NCI-H146 treated with DMSO at 0.1 percent for 48 hours (cell line): ENCODE measurements at regions not wholly inside any gene's neighbourhood (a gene's known extent, or its start where the extent isn't known, plus 50 kb on each side); places are given as distances from the start of the nearest gene placed in this dataset.

Experiments used
- DNase-seq: peaks from one replicate; lab custom pipeline; 2025; ENCODE audit not compliant: unreplicated experiment; lab: John Stamatoyannopoulos, UW

DNA sequence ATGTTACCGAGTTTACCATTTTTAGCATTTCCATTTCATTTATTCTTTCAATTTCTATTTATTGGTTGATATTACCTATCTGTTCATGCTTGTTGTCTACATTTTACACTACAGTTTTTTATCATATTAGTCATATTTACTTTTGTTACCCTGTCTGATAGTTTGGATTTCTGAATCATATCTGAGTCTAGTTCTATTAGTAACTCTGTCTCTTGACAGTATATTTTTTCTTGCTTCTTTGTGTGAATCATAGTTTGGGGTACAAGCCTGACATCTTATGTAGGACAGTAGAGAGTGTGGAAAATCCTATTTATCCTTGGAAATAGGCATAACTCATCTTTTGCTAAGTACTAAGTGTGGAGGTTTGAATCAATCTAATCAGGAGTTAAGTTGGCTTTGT is 263.9 kb upstream of the SESN3 start:
- DNase-seq: no peak

DNA sequence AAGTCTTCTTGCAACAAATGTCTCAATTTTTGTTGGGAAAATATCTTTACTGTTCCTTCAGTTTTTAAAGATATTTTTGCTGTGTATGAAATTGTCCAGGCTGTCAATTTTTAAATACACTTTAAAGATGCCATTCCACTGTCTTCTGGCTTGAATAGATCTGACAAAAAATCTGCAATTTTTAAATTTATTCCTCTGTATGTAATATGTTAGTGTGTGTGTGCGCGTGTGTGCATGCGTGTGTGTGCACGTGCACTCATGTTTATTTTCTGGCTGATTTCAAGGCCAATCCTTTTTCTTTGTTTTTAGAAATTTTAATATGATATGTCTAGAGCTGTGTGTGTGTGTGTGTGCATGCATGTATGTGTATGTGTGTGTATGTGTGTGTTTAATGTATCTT is 263.2 kb upstream of the SESN3 start:
- DNase-seq: no peak

DNA sequence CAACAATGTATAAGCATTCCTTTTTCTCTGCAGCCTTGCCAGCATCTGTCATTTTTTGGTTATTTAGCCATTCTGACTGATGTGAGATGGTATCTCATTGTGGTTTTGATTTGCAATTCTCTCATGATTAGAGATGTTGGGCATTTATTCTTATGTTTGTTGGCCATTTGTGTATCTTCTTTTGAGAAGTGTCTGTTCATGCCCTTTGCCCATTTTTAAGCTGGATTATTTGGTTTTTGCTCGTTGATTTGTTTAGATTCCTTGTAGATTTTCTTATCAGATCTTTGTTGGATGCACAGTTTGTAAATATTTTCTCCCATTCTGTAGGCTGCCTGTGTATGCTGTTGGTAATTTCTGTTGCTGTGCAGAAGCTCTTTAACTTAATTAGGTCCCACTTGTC is 259.6 kb upstream of the SESN3 start:
- DNase-seq: no peak

DNA sequence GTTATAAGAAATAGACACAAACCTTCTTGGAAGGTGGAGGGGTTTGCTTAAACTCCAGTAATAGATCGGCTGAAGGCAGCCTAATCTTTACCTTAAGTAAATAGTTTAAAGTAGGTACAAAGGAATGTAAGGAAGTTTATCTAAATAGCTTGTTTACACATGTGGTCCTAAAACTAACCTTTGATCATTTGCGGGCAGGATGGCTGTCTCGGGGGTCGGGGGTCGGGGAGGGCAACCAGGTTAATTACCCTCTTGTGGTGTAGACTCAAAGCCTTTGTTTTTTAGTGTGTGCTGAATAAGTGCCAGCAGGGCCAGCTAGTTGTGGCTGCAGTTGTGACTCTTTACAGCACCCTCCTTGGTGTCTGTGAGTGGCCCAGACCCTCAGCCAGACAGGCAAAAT is 256.9 kb upstream of the SESN3 start:
- no peak for DNase-seq

DNA sequence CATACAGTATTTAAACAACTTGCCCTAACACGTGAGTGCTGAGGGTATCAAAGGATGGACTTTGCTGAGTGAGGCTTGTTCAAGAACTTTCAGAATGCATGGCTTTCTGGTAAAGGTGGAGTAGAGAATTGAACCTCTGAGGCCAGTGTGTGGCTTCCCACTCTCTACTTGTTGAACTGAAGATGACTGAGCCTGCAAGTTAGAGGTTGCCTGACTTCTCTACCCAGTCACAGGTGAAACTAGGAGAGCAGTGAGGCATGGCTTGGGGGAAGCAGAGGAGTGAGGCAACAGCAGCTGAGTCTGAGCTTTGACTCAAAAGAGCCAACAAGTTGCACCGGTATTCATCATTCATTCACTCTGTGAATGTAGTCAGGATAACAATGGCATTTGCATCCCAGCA is 256.4 kb upstream of the SESN3 start:
- no peak for DNase-seq

DNA sequence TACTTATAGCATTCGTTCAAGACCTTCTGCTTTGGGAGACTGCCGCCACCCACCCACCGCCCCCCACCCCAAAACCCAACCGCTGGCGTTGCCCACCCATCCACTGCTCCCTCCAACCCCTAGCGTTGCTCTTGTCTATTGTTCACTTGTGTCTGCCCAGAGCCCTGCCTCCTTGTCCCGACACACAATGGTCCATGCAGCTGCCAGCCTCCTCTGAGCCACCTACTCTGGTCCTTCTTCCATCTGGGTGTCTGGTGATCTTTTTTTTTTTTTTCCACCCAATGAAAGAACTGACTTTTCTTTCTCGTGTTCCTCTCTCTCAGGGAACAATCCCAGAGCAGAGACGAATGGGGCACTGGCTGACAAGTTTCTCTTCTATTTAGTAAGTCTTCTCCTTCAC is 256.0 kb upstream of the SESN3 start:
- no peak for DNase-seq

DNA sequence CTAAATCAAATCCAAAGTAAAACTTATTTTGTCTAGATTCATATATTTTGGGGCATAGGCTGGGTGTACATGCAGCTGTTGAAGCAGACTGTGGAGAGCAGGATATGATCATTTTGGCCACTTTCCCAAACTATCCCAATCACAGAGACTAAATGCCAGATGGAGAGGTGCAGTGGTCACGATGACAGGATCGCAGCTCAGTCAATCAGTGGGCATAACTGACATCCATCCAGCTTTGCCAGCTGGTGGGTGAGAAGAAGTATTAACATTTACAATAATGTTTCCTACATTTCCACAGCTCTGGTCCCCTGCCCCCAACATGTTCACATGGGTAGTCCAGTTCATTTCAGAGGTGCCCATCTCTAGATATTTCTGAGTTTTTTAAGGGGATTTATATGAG is 255.5 kb upstream of the SESN3 start:
- no peak for DNase-seq

DNA sequence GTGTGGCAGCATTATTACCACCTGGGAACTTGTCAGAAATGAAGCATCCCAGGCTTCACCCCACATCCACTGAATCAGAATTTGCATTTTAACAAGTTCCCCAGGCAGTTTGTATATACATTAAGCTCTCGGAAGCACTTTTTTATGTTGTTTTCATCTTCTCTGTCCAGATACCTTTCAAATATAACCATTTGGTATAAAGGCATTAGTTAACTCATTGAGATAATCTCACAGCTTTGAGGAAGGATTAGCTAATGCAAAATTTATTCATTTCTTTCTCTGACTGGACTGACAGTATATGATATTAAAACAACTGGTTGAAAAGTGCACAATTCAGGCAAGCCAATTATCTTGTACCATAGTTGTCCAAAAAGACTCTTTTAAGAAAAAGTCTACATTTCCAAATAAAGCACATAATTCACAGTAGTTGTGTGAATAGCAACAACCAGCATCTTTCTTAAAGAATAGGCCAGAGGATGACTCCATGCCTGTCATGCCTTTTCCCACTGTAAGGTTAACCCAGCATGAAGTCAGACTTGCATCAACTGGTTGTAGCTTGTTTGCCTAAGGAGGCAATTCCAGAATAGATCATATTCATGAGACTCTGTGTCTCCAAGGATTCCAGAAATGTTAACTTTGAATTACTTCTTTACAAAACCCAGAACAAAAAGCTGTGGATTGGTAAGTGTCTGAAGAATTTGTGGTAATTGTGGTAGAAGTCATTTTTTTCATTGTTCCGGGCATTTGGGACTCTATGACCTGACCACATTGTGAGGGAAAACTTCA is 254.3 kb upstream of the SESN3 start:
- no peak for DNase-seq

DNA sequence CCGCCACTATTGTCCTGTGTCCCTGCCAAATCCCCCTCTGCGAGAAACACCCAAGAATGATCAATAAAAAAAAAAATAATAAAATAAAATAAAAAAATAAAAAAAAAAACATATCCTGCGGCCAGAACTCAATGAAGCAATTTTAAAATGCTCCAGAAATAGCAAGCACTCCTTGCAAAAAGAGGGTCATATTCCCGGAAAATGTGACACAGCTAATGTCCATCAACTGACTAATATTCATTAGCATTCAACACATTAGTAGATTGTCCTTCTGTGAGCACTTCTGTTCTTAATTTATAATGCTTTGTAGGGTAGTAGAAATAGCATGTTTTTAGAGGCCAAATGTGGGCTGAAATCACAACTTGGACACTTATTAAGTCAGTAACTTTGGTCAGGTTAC is 252.3 kb upstream of the SESN3 start:
- DNase-seq: no peak

DNA sequence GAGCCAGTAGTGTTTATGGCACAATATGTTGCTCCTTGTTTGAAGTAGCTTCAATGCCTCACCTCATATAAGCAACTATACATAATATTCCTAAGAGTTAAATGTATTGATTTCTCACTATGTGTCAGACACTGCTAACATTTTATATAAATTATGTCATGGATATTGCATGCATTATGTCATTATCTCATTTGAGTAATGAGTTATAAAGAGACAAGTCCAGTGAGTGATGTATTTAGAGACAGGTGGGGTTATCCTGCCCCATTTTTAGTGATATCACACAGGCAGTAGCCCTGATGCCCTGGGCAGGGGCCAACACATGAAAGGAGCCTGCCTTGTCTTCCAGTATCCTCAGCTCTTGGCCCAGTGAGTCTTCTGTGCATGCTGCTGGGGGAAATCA is 247.0 kb upstream of the SESN3 start:
- DNase-seq: no peak

DNA sequence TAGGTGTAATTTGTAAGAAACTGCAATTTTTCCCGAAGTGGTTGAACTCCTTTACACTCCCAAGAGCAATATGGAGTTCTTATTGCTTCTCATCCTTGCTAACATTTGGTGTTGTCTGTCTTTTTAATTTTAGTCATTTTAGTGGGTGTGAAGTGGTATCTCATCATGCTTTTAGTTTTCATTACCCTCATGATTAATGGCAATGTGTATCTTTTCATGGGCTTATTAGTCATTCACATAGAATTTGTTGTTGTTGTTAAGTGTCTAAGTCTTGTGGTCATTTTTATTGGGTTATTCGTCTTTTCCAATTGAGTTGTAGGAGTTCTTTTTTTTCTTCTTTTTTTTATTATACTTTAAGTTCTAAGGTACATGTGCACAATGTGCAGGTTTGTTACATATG is 238.3 kb upstream of the SESN3 start:
- no peak for DNase-seq

DNA sequence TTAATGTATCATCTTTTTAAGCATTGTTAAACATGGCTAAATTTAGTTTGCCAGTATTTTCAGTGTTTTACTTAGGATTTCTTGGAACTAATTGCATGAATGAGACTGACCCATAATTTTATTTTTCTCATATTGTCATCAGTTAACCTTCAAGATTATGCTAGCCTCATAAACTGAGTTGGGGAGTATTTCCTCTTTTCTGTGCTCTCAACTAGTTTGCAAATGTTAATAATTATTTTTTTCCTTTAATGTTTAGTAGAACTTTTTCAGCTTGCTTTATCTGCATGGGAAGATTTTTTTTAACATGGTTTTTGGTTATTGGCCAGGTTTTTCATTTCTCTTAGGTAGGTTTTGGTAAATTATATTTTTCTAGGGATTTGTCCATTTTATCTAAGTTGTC is 235.4 kb upstream of the SESN3 start:
- DNase-seq: no peak

DNA sequence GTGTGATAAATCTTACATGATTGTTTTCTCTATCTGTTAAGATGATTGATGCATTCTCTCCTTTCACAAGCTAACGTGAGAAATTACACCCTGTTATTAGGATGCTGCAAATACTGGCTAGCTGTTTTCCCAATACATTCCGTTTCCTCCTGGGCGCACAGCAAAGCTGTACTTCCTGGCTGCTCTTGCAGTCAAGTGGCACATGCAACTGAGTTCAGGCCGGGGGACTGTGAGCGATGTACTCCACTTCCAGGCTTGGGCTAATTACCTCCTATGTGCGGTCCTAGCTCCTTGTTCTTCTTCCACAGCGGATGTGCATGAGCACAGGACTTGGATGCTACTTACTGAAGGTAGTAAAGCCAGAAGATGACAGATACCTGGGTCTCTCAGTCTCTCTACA is 234.9 kb upstream of the SESN3 start:
- no peak for DNase-seq

DNA sequence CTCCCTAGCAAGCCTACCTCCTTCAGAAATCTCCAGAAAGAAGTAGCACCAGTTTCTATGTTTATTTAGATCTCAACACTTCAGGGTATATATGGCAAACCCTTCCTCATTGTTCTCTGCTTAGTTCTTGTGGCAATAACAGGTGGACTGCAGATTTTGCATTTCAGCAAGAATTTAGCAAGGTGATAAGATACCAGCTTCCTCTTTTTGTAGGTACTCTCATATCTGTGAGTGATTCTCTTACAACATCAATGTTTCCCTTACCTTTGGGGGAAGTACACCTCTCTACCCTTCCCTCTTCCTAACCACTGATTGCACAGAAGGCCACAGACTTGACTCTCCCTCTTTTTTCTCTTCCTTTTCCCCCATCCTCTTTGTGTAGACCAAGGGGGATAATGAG is 230.9 kb upstream of the SESN3 start:
- no peak for DNase-seq

DNA sequence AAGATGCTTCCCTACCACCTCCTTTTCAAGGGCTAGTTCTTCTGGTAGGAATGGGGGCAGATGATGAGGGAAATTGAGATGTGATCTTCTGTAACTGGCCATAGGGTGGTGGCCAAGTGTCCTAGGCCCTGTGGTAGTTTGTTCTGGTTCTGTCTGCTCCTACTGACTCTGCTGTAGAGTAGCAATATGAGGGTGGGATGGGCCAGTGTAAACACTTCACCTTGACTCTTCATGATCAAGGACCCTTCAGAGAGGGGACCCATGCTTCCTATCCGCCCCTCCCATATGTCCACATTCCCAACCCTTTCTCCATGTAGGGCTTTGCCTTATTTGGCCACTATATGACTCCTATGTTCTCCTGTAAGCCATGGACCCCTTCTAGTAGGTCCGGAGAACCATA is 230.3 kb upstream of the SESN3 start:
- no peak for DNase-seq

DNA sequence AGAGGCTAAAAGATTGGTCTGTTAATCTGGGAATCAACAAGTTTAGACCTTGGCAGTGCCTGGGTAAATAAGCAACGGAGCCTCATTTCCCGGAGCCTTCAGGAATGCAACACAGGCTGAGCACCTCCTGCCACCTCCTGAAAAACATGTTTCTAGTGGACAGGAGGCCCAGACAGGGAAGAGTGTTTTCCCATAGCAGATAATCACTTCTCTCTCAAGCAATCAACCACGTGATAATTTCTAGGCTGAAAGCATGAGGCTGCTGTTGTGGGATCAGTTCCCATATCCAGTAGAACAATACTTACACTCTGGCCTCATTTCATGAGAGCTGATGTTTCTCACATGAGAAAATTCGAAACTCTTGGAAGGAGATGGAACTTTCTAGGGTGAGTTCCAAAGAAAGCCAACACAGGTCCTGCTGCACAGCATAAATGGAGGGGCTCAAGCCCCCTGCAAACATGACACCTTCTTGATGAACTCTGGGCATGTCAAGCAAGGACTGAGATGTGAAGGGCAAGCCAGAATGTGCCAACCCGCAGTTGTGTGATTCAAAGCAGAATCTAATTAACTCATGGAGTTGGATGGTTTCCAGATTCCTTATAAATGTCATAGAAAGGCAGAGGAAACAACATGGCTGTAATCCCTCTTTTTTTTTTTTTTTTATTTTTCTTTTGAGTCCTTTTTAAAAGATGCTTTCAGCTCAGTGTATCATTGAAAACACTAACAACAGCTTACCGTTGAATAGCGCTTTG is 228.5 kb upstream of the SESN3 start:
- no peak for DNase-seq

DNA sequence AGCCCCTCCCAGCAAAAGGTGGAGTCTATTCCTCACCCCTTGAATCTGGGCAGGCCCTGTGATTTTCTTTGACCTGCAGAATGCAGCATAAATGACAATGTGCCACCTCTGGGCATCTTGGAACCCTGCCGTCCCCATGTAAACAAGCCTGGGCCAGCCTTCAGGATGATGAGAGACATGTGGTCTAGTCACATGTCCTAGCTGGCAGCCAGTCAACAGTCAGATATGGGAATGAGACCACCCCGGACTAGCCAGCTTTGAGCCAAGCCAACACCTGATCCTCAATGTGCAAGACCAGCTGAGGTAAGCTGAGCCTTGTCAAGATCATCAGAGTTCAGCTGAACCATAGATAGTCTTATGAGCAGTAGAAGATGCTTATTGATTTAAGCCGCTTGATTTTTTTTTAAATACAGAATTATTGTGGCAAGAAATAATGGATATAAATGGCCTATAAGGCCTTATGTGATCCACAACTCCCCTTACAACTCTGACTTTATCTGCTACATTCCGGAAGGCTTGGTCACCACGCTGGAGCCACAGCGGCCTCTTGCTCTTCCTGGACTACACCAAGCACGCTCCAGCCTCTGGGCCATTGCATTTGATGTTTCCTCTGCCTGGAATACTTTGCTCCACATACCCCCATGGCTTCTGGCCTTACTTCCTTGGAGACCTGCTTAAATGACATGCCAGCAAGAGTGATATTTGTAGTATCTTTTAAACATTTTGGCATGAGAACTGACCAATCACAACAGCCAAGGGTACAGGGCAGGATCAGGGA is 225.9 kb upstream of the SESN3 start:
- no peak for DNase-seq

DNA sequence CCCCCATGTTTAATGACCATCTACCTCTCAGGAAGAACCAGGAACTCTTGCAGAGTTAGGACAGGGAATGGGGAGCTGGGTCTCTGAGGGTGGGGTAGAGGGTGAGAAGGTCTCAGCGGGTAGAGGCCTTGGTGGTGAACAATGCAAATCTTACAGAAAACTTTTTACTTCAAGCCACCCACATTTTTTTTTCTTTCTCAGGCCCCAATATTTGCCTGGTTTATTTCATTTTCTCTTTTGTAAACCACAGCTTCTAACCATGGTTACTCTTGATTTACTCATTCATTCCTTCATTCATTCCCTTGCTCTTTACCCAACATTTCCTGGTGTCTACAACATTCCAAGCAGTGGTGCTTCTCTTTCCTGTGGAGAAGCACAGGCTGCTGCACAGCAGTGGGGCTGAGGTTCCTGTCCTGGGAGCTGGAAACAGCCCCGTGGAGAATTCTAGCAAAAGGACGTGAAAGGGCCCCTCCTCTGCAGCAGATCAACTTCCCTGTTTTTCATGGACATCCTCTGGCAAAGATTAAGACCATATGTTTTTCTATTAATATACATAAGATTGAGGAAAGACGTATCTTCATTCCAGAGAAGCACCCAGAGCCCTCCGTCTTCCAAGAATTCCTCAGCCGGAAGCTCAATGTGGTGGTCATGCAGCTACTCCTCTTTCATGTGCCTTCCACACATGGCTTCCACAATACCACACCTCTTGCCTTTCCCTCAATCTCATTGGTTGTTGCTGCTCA is 224.4 kb upstream of the SESN3 start:
- no peak for DNase-seq

DNA sequence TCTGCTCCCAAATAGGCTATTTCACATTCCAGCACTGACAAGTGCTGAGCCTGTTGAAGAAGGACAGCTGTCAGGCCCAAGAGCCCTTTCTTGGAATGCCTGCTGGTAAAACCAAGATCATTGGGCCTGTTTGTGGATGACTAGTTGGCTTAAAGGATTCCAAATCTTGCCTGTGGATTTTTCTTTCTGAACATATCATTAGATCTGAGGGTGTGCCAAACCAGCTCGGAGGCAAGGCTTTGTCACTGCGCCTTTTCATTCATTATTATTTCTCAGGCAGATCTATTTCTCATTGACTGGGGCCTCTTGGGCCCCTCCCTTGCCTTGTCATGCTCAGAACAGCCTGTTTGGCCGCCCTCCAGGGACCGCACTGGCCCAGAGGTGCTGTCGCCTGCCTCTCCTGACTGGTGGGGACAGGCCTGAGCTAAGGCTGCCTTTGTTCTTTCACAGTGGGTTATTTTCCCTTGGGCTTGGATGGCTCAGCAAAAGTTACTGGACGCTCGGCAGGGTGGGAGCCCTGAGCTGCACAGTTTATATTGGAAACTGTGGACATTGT is 222.7 kb upstream of the SESN3 start:
- no peak for DNase-seq

DNA sequence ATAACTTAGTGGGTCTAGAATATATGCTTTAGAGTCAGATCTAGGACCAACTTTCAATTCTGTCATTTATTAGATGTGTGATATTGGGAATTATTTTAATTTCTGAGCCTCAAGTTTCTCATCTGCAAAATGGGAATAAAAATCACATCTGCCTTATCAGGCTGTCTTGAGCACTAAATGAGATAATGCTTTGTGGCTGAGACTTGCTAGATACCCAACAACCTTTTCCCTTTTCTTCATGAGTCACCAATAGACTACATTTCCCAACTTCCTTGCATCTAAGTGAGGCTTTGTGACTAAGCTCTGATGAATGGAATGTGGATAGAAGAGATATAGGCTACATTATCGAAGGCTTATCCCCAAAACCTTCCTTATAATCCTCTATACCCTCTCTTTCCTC is 220.7 kb upstream of the SESN3 start:
- no peak for DNase-seq

DNA sequence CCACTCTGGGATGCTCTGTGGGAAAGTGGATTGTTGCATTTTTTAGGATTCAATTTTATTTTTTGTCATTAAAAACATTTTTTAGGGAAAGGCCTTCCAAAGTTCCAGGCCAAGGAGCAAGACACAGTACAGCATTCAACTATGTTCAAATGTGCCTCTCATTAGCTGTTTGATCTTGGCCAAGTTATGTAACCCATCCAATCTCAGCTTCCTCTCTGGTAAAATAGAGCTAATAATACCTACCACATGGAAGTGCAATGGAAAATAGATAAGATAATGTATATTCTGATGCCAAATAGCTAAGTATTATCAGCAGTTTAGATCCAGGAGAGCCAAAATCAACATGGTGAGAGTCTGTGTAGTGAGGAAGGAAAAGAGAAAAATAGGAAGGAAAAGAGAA is 220.3 kb upstream of the SESN3 start:
- DNase-seq: no peak
